ENCODE measurements at regions not wholly inside any gene's neighbourhood (a gene's known extent, or its start where the extent isn't known, plus 50 kb on each side); places are given as distances from the start of the nearest gene placed in this dataset.

- DNase-seq (ENCODE audit: low read depth) = peak; percentile 36
Observed at GRCh38 chr3:153961494-153961893, 159.7 kb upstream of the ARHGEF26 start.

GRCh38 chr3:153963012-153963411, 158.2 kb upstream of the ARHGEF26 start:
- DNase-seq (ENCODE audit: low read depth) = no peak

GRCh38 chr3:153967260-153967659, 153.9 kb upstream of the ARHGEF26 start:
- DNase-seq (ENCODE audit: low read depth) = no peak

GRCh38 chr3:153970047-153970446, 151.1 kb upstream of the ARHGEF26 start:
- DNase-seq (ENCODE audit: low read depth) = no peak

- peak; percentile 36 for DNase-seq (ENCODE audit: low read depth)
Observed at GRCh38 chr3:153970741-153971347, 150.3 kb upstream of the ARHGEF26 start.

- DNase-seq (ENCODE audit: low read depth) = no peak
Observed at GRCh38 chr3:153972862-153973261, 148.3 kb upstream of the ARHGEF26 start.

- no peak for DNase-seq (ENCODE audit: low read depth)
Observed at GRCh38 chr3:153973722-153974265, 147.4 kb upstream of the ARHGEF26 start.

GRCh38 chr3:153974614-153975013, 146.6 kb upstream of the ARHGEF26 start:
- DNase-seq (ENCODE audit: low read depth) = no peak

GRCh38 chr3:153976891-153977554, 144.2 kb upstream of the ARHGEF26 start:
- no peak for DNase-seq (ENCODE audit: low read depth)

GRCh38 chr3:153978006-153978405, 143.2 kb upstream of the ARHGEF26 start:
- DNase-seq (ENCODE audit: low read depth) = no peak

- DNase-seq (ENCODE audit: low read depth) = no peak
Observed at GRCh38 chr3:153979418-153980251, 141.6 kb upstream of the ARHGEF26 start.

- no peak for DNase-seq (ENCODE audit: low read depth)
Observed at GRCh38 chr3:153980252-153980590, 141.0 kb upstream of the ARHGEF26 start.

- DNase-seq (ENCODE audit: low read depth) = peak; percentile 4
Observed at GRCh38 chr3:153997364-153997763, 123.8 kb upstream of the ARHGEF26 start.

GRCh38 chr3:154003649-154004048, 117.5 kb upstream of the ARHGEF26 start:
- DNase-seq (ENCODE audit: low read depth) = no peak

GRCh38 chr3:154011036-154011435, 110.2 kb upstream of the ARHGEF26 start:
- DNase-seq (ENCODE audit: low read depth) = no peak

- DNase-seq (ENCODE audit: low read depth) = no peak
Observed at GRCh38 chr3:154013736-154014135, 107.5 kb upstream of the ARHGEF26 start.

- DNase-seq (ENCODE audit: low read depth) = no peak
Observed at GRCh38 chr3:154015307-154015706, 105.9 kb upstream of the ARHGEF26 start.

GRCh38 chr3:154018100-154018696, 103.0 kb upstream of the ARHGEF26 start:
- DNase-seq (ENCODE audit: low read depth) = no peak

- no peak for DNase-seq (ENCODE audit: low read depth)
Observed at GRCh38 chr3:154022606-154023005, 98.6 kb upstream of the ARHGEF26 start.

GRCh38 chr3:154023148-154023547, 98.0 kb upstream of the ARHGEF26 start:
- DNase-seq (ENCODE audit: low read depth) = no peak

GRCh38 chr3:154025007-154025406, 96.2 kb upstream of the ARHGEF26 start:
- DNase-seq (ENCODE audit: low read depth) = no peak

GRCh38 chr3:154029926-154030325, 91.3 kb upstream of the ARHGEF26 start:
- no peak for DNase-seq (ENCODE audit: low read depth)
